Esophagus muscularis mucosa (tissue), 4 donors: ENCODE measurements at regions not wholly inside any gene's neighbourhood (a gene's known extent, or its start where the extent isn't known, plus 50 kb on each side); places are given as distances from the start of the nearest gene placed in this dataset.
"Not testable (repeated sequence)": the region's sequence is repeated elsewhere in the genome, so short reads cannot be mapped to it uniquely, and the experiment has no call there.

ENCODE experiments used
- DNase-seq: peaks from one replicate; pipeline ENCODE4 v3.0.0-alpha.2; 2017; ENCODE audit errors: extremely low spot score
- H3K27ac ChIP-seq, 4 donors: fragments of 200-600 bp; sonication (generic); replicated peaks in 1 of 4; 1 replicate in 3 of 4; 2 replicates in 1 of 4; pipeline ENCODE4 v1.5.1; 2016 to 2019; ENCODE audit warnings: mild to moderate bottlenecking in 1 of 4
- H3K27me3 ChIP-seq, 4 donors: fragments of 200-600 bp; sonication (generic); one replicate each; pipeline versions ENCODE4 v1.5.1 to v1.6.0; 2016 to 2019
- H3K36me3 ChIP-seq, 4 donors: fragments of 200-600 bp; sonication (generic); one replicate each; pipeline ENCODE4 v1.5.1; 2016 to 2019
- H3K4me1 ChIP-seq, 4 donors: fragments of 200-600 bp; sonication (generic); one replicate each; pipeline ENCODE4 v1.5.1; 2016 to 2019
- H3K4me3 ChIP-seq, 4 donors: fragments of 200-600 bp; sonication (generic); 1 replicate in 2 of 4; 2 replicates in 2 of 4; pipeline ENCODE4 v1.5.1; 2016 to 2019; ENCODE audit warnings: mild to moderate bottlenecking in 4 of 4, moderate library complexity in 1 of 4
- H3K9me3 ChIP-seq, 4 donors: fragments of 200-600 bp; sonication (generic); 1 replicate in 3 of 4; 2 replicates in 1 of 4; pipeline ENCODE4 v1.5.1; 2016 to 2019
- CTCF ChIP-seq, 3 experiments: fragments of 200-600 bp in 2 of 3; fragments of 450-650 bp in 1 of 3; sonication (generic) in 2 of 3; IDR thresholded peaks; one replicate each; pipeline ENCODE4 v1.5.1; 2017 to 2019; ENCODE audit warnings: antibody characterized with exemption in 3 of 3, mild to moderate bottlenecking in 2 of 3, moderate library complexity in 1 of 3
- EP300 ChIP-seq: sonication (generic); formaldehyde crosslinking; IDR thresholded peaks from one replicate; pipeline ENCODE4 v1.6.1; 2017; ENCODE audit warnings: antibody characterized with exemption
- POLR2A ChIP-seq: fragments of 450-650 bp; IDR thresholded peaks from one replicate; pipeline ENCODE4 v1.6.1; 2017; ENCODE audit warnings: antibody characterized with exemption, moderate library complexity, mild to moderate bottlenecking, low read depth
- POLR2AphosphoS5 ChIP-seq, 2 donors: sonication (generic); formaldehyde crosslinking; IDR thresholded peaks; one replicate each; pipeline ENCODE4 v1.6.1; 2017; ENCODE audit warnings: antibody characterized with exemption in 2 of 2
- WGBS: methylation state at CpG from one replicate; pipeline ENCODE4 v1.1.5; 2018; 5-methylcytosine and 5-hydroxymethylcytosine counted together
- intact Hi-C: fragments of 100-400 bp; cut with DNase I; formaldehyde crosslinking; loops from one replicate; pipeline ENCODE4 v1.15.1; 2023

- Histone ChIP-seq H3K27ac (no peak overlapping the region), H3K36me3 (no peaks in the 10 kb centered on the region), H3K9me3 (no peaks in the 10 kb centered on the region), H3K4me1 (no peaks in the 10 kb centered on the region), H3K27me3 (no peaks in the 10 kb centered on the region), H3K4me3 (no peak overlapping the region)
- TF ChIP-seq POLR2A: no peak
- TF ChIP-seq POLR2AphosphoS5 (IDR thresholded peaks at IDR 0.05): no peak
- TF ChIP-seq CTCF (IDR thresholded peaks at IDR 0.05): no peak
- no peak for TF ChIP-seq EP300
- intact Hi-C loops: no loop called here
- WGBS: 70% methylated on average over 4 of the region's 4 CpGs
- no peak for DNase-seq
These were observed 82.2 kb upstream of the EPHA3 start for GRCh38 chr3:89025185-89025584.

GRCh38 chr3:89032346-89033013 is 74.9 kb upstream of the EPHA3 start:
- Histone ChIP-seq H3K27me3 (no peaks in the 10 kb centered on the region), H3K4me3 (no peak overlapping the region), H3K27ac (no peak overlapping the region), H3K4me1 (no peaks in the 10 kb centered on the region), H3K36me3 (no peaks in the 10 kb centered on the region), H3K9me3 (no peaks in the 10 kb centered on the region)
- intact Hi-C loops: no loop called here
- DNase-seq: no peak
- TF ChIP-seq POLR2A (no peak), EP300 (no peak), CTCF (IDR thresholded peaks at IDR 0.05) (no peak), POLR2AphosphoS5 (IDR thresholded peaks at IDR 0.05) (no peak)
- 23% methylated on average over 1 of the region's 1 CpG for WGBS

- 80% methylated on average over 5 of the region's 6 CpGs for WGBS
- H3K27me3 ChIP-seq, intact Hi-C loops: not testable (repeated sequence)
These were observed 72.7 kb upstream of the EPHA3 start for GRCh38 chr3:89034723-89035122.

GRCh38 chr3:89038869-89039268 is 68.6 kb upstream of the EPHA3 start:
- no peaks in the 10 kb centered on the region for H3K4me1 ChIP-seq
- no peak overlapping the region for H3K4me3 ChIP-seq
- intact Hi-C loops: no loop called here
- no peaks in the 10 kb centered on the region for H3K27me3 ChIP-seq
- no peak overlapping the region for H3K27ac ChIP-seq
- TF ChIP-seq POLR2A (no peak), EP300 (no peak), POLR2AphosphoS5 (IDR thresholded peaks at IDR 0.05) (no peak), CTCF (IDR thresholded peaks at IDR 0.05) (no peak)
- no peaks in the 10 kb centered on the region for H3K36me3 ChIP-seq
- no peak for DNase-seq
- no peaks in the 10 kb centered on the region for H3K9me3 ChIP-seq
- 0% methylated on average over 1 of the region's 1 CpG for WGBS

More at GRCh38 chr3:89034723-89035122, 72.7 kb upstream of the EPHA3 start:
- not testable (repeated sequence) for H3K36me3 ChIP-seq, H3K9me3 ChIP-seq, DNase-seq, H3K27ac ChIP-seq, H3K4me3 ChIP-seq, H3K4me1 ChIP-seq

GRCh38 chr3:89042236-89042835 is 65.1 kb upstream of the EPHA3 start:
- Histone ChIP-seq H3K9me3 (no peaks in the 10 kb centered on the region), H3K27ac (no peak overlapping the region), H3K4me3 (no peak overlapping the region), H3K4me1 (no peaks in the 10 kb centered on the region), H3K36me3 (no peaks in the 10 kb centered on the region), H3K27me3 (no peaks in the 10 kb centered on the region)
- no peak for DNase-seq
- WGBS: 40% methylated on average over 3 of the region's 3 CpGs
- TF ChIP-seq EP300: no peak
- no peak for TF ChIP-seq POLR2A
- no peak for TF ChIP-seq POLR2AphosphoS5 (IDR thresholded peaks at IDR 0.05)
- TF ChIP-seq CTCF (IDR thresholded peaks at IDR 0.05): no peak
- intact Hi-C loops: no loop called here
